ENCODE measurements at regions not wholly inside any gene's neighbourhood (a gene's known extent, or its start where the extent isn't known, plus 50 kb on each side); places are given as distances from the start of the nearest gene placed in this dataset.
"Not testable (repeated sequence)": the region's sequence is repeated elsewhere in the genome, so short reads cannot be mapped to it uniquely, and the experiment has no call there.

DNA sequence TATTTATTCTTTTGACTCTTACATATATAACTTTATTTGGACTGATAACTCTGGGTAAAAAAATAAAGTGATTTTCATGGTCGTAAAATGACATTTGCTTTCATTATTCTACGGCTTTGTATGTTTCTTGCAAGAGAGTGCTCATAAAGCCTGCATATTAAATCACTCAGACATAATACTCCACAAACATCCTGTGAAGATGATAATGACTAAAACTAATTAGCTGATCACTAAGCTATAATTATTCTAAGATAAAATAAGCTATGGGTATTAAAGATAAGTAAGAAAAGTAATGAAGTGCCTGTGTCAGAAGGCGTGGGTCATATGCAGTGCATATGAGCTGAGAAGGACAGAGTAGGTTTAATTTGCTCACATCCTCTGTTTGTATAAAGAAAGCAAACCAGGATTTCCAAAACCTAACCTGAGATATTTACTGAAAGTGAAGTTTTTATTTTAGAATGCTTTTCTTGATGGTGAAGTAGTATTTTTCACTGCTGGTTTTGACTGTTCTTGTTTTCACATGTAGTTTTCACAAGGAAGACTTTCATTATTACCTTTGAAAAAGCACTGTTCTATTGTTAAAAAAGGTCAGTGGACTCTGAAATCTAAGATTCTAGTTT lies 278.8 kb downstream of the AMY1C start:
- DNase-seq = no peak

DNA sequence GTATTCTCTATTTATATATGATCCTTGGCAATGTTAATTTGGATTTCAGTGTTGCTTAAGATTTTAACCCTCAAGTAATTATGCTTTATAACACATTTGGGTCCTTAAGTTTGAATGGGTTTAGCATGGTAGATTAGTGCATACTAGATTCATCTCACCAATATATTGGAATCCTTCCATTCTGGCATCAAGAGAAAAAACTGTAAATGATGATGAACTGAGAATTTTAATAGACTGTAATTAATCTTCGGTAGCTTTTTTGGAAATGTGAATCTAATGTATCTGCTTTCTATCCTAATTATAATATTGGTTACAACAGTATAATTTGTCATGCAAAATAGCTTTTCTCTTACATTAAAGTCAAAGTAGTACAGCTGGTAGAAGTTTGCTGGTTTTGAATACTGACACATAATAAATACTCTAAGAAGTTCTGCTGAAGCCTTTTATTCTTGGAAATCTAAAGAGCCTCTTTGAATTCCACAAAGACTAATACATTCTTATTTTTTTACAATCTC lies 279.8 kb downstream of the AMY1C start:
- DNase-seq = no peak

GRCh38 chr1:104056786-104057185 lies 307.1 kb downstream of the AMY1C start:
- no peak for DNase-seq

DNA sequence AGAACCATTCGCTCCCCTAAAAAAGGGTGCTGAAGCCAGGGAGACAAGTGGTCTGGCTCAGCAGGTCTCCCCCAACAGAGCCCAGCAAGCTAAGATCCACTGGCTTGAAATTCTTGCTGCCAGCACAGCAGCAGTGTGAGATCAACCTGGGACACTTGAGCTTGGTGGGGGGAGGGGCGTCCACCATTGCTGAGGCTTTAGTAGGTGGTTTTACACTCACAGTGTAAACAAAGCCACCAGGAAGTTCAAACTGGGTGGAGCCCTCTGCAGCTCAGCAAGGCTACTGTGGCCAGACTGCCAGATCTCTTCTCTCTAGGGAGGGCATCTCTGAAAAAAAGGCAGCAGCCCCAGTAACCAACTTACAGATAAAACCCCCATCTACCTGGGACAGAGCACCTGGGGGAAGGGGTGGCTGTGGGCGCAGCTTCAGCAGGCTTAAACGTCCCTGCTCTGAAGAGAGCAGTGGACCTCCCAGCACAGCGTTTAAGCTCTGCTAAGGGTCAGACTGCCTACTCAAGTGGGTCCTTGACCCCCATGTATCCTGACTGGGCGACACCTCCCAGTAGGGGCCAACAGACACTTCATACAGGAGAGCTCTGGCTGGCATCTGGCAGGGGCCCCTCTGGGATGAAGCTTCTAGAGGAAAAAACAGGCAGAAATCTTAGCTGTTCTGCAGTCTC lies 307.7 kb downstream of the AMY1C start:
- DNase-seq = not testable (repeated sequence)

DNA sequence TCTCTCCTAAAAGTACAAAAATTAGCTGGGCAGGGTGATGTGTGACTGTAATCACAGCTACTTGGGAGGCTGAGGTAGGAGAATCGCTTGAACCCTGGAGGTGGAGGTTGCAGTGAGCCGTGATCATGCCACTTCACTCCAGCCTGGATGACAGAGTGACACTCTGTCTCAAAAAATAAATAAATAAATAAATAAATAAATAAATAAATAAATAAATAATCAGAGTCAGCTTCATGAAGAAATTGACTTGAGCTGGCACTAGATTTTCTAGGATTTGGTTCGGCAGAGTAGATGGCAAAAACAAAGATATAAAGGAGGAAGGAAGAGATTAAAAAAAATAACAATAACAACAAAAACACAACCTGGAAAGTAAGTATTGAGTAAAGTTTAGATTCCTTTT lies 311.9 kb downstream of the AMY1C start:
- not testable (repeated sequence) for DNase-seq

DNA sequence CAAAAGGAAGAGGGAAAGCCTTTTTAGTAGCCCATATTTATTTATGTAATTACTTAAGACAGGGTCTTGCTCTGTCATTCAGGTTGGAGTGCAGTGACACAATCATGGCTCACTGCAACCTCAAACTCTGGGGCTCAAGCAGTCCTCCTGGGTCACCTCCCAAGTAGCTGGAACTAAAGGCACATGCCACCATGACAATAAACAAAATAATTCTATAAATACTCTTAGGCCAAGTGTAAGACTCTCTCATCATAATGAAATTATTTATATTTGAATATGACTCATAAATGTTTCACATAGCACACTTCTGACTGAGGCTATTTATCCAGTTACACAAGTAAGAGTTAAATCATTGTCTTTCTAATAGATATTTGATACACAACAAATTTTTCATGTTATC lies 314.7 kb downstream of the AMY1C start:
- no peak for DNase-seq

DNA sequence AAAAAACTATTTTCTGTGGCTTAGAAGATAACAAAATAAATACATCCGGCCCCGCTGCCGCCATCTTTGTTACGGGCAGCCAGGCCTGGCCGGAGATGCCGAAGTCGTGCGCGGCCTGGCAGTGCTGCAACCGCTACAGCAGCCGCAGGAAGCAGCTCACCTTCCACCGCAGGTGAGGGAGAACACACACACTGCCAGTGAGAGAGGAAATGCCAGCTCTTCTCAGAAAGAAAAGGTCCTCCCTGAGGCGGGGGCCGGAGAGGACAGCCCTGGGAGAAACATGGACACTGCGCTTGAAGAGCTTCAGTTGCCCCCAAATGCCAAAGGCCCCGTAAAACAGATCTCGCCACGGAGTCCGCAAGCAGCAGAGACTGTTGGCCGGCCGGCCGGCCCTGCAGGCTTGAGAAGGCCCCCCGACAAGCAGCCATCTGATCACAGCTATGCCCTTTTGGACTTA lies 323.2 kb downstream of the AMY1C start:
- peak in 1 of 14 donors; percentile 0 for DNase-seq

- DNase-seq = peak in 1 of 14 donors; percentile 1
These were observed 323.8 kb downstream of the AMY1C start for GRCh38 chr1:104073463-104073902.

GRCh38 chr1:104082221-104082620 lies 332.5 kb downstream of the AMY1C start:
- no peak for DNase-seq

- DNase-seq = no peak
These were observed 334.7 kb downstream of the AMY1C start for GRCh38 chr1:104084380-104084779.

DNA sequence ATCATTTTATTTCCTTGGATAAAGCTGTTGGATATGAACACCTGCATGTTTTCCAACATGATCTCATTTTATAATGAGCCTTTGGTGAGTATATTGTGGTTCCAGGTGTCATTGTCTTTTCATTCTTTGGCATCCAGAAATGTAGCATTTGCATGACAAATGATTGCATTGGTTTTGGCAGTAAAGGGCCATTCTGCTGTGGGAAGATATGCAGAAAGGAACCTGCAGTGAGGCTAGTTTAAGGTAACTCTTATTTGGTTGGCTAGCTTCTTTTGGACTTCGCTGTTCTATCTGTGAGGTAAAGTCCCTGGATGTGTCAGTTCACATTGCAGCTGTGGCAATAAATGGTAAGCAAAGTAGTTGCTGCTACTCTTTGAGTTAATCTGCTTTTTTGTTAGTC lies 343.0 kb downstream of the AMY1C start:
- no peak for DNase-seq

GRCh38 chr1:104098837-104099236 lies 349.1 kb downstream of the AMY1C start:
- DNase-seq = no peak

GRCh38 chr1:104100115-104100514 lies 350.4 kb downstream of the AMY1C start:
- DNase-seq = no peak

DNA sequence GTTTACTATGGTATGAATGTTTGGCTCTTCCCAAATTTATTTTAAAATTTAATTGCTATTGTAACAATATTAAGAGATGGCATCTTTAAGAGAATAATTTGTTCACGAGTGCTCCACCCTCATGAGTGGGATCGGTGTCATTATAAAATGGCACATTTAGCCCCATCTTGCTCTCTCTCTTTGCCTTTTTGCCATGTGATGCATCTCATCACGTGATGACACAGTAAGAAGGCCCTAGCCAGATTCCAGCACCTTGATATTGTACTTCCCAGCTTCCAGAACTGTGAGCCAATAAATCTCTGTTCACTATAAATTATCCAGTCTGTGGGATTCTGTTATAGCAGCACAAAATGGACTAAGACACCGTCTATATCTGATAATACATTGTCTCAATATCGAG lies 355.8 kb downstream of the AMY1C start:
- no peak for DNase-seq

- DNase-seq = no peak
These were observed 370.8 kb downstream of the AMY1C start for GRCh38 chr1:104120525-104120924.

DNA sequence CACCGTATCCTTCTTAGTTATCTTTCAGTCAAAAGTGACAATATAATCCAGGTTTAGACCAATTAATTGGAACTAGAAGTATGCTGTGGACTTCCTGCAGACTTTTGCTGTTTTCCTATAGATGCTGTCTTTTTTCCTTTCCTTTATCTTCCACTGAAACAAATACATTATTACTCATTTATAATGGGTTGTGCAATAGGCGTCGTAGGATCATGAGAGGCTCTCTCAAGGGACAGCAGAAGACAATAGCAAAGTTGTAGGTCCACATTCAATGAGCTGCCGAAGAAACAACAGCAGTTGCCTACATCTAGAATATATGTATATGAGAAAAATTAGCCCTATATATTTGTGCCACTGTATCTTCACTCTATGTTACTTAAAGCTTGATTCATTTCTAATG lies 371.6 kb downstream of the AMY1C start:
- DNase-seq = no peak

GRCh38 chr1:104125266-104125665 lies 375.6 kb downstream of the AMY1C start:
- no peak for DNase-seq

DNA sequence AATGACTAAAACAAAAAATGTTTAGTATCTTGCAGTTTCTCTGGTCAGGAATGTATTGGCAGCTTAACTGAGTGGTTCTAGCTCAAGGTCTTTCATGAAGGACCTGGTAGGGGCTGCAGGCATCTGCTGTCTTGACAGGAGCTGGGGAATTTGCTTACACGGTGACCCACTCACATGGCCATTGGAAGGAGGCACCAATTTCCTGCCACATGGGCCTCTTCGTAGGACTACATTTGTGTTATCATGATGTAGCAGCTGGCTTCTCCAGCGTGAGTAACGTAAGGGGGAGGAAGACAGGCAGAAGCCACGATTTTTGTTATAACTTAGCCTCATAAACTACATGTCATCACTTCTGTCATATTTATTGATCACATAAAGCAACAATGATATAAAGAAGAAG lies 376.3 kb downstream of the AMY1C start:
- no peak for DNase-seq

GRCh38 chr1:104132382-104132973 lies 382.8 kb downstream of the AMY1C start:
- no peak for DNase-seq

DNA sequence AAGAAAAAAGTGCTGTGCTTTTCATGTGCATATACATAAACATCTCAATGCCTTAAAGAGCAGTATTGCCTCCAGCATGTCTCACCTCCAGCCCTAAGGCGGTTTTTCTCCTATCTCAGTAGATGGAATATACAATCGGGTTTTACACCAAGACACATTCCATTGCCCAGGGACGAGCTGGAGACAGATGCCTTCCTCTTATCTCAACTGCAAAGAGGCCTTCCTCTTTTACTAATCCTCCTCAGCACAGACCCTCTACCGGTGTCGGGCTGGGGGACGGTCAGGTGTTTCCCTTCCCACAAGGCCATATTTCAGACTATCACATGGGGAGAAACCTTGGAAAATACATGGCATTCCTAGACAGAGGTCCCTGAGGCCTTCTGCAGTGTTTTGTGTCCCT lies 385.3 kb downstream of the AMY1C start:
- not testable (repeated sequence) for DNase-seq

- no peak for DNase-seq
These were observed 386.9 kb downstream of the AMY1C start for GRCh38 chr1:104136621-104137020.

- DNase-seq = no peak
These were observed 407.0 kb downstream of the AMY1C start for GRCh38 chr1:104156738-104157137.

DNA sequence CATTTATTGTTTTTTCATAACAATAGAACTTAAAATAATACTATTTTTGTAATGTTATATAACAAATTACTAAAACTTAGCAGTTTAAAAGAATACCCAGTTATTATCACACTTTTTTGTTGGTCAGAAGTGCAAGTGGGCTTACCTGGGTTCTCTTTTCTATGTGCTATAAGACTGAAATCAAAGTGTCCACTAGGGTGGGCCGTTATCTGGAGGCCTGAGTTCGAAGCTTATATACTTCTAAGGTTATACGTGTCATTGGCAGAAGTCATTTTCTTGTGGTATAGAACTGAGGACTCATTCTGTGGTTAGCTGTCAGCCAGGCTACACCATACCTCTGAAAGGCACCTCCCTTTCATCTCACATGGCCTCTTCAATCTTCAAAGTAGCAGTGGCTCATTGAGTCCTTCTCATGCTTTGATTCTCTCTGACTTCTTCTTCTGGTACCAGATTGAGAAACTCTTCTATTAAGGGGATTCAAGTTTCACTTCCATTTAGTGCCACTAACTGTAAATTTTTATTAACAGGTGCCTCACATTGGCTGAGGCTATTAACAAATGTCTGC lies 414.3 kb downstream of the AMY1C start:
- no peak for DNase-seq
